B cell (primary cell): ENCODE measurements at regions not wholly inside any gene's neighbourhood (a gene's known extent, or its start where the extent isn't known, plus 50 kb on each side); places are given as distances from the start of the nearest gene placed in this dataset.
A peak's percentile ranks its signal among the peaks of the same experiment; 100 is the strongest.

Experiments
- ATAC-seq: fragments of 200-7000 bp; cut with Tn5 transposase; one replicate; pipeline ENCODE4 v1.10.0; 2021; ENCODE audit warnings: low read depth, mild to moderate bottlenecking, moderate number of reproducible peaks, moderate library complexity
- CTCF ChIA-PET: fragments of 350-600 bp; sonication (Branson Sonifier 250); formaldehyde crosslinking; loops from one replicate; lab custom pipeline; 2021; ENCODE audit warnings: antibody characterized with exemption, inconsistent platforms; lab: Charles Lee
- POLR2A ChIA-PET: fragments of 350-600 bp; sonication (Branson Sonifier 250); formaldehyde crosslinking; loops from one replicate; lab custom pipeline; 2021; ENCODE audit warnings: antibody characterized with exemption; lab: Charles Lee
- DNase-seq: peaks from one replicate; pipeline ENCODE4 v3.0.0; 2013
- H2AFZ ChIP-seq: 2 replicates; pipeline ENCODE4 v1.6.1; 2012; ENCODE audit warnings: mild to moderate bottlenecking, low read depth, low read length; ENCODE audit not compliant: insufficient read depth, poor library complexity, severe bottlenecking
- H3K27ac ChIP-seq, 2 donors: 1 replicate in 1 of 2; 2 replicates in 1 of 2; pipeline ENCODE4 v1.5.1; 2012 to 2013; ENCODE audit warnings: low read length in 2 of 2, mild to moderate bottlenecking in 2 of 2, moderate library complexity in 1 of 2
- H3K27me3 ChIP-seq, 4 experiments: fragments of 200-600 bp in 1 of 4; sonication (generic) in 1 of 4; replicated peaks in 1 of 4; 1 replicate in 2 of 4; 2 replicates in 2 of 4; pipeline versions ENCODE4 v1.6.1 to v1.7.0; 2013 to 2016; ENCODE audit warnings: low read length in 3 of 4, mild to moderate bottlenecking in 2 of 4, mixed read lengths in 1 of 4, moderate library complexity in 1 of 4; ENCODE audit not compliant: insufficient read depth in 4 of 4, control insufficient read depth in 3 of 4; ENCODE audit errors: control extremely low read depth in 1 of 4
- H3K36me3 ChIP-seq, 2 experiments: replicated peaks in 1 of 2; 1 replicate in 1 of 2; 2 replicates in 1 of 2; pipeline versions ENCODE4 v1.6.1 to v1.7.1; 2013; ENCODE audit warnings: low read length in 1 of 2; ENCODE audit not compliant: insufficient read depth in 2 of 2, control insufficient read depth in 1 of 2; ENCODE audit errors: control extremely low read depth in 1 of 2, extremely low read depth in 1 of 2
- H3K4me1 ChIP-seq, 2 donors: fragments of 200-600 bp in 1 of 2; sonication (generic) in 1 of 2; 1 replicate in 1 of 2; 2 replicates in 1 of 2; pipeline versions ENCODE4 v1.5.1 to v1.6.1; 2013 to 2017; ENCODE audit warnings: low read length in 2 of 2; ENCODE audit not compliant: control insufficient read depth in 2 of 2, insufficient read depth in 2 of 2
- H3K4me2 ChIP-seq: replicated peaks from 2 replicates; pipeline ENCODE3; 2012; ENCODE audit warnings: mild to moderate bottlenecking, low read depth, low read length; ENCODE audit not compliant: poor library complexity, severe bottlenecking
- H3K4me3 ChIP-seq, 5 experiments: fragments of 200-600 bp in 1 of 5; sonication (generic) in 1 of 5; 1 replicate in 3 of 5; 2 replicates in 2 of 5; pipeline versions ENCODE4 v1.5.1 to v1.7.0; 2011 to 2016; ENCODE audit warnings: low read length in 4 of 5, mild to moderate bottlenecking in 4 of 5, low read depth in 2 of 5, control low read depth in 1 of 5, moderate library complexity in 1 of 5; ENCODE audit not compliant: insufficient read depth in 1 of 5; ENCODE audit errors: control extremely low read depth in 1 of 5, extremely low read depth in 1 of 5
- H3K79me2 ChIP-seq: fragments of 200-600 bp; sonication (generic); one replicate; pipeline ENCODE4 v1.6.0; 2016; ENCODE audit warnings: low read length; ENCODE audit not compliant: control insufficient read depth, insufficient read depth
- H3K9ac ChIP-seq: fragments of 200-600 bp; sonication (generic); 2 replicates; pipeline ENCODE4 v1.6.1; 2017; ENCODE audit warnings: mild to moderate bottlenecking, low read length, moderate library complexity
- H3K9me3 ChIP-seq, 3 donors: one replicate each; pipeline versions ENCODE4 v1.6.1 to v1.7.1; 2013; ENCODE audit warnings: low read length in 2 of 3; ENCODE audit not compliant: control insufficient read depth in 2 of 3, insufficient read depth in 1 of 3; ENCODE audit errors: control extremely low read depth in 1 of 3
- H4K20me1 ChIP-seq: 2 replicates; pipeline ENCODE4 v1.6.0; 2012; ENCODE audit warnings: mild to moderate bottlenecking, low read length; ENCODE audit not compliant: insufficient read depth, control insufficient read depth, poor library complexity, severe bottlenecking
- H3K27ac Mint-ChIP-seq: one replicate; pipeline ENCODE4 v1.8.0; 2021; ENCODE audit warnings: mixed read lengths
- H3K27me3 Mint-ChIP-seq: one replicate; pipeline ENCODE4 v1.8.0; 2021; ENCODE audit warnings: mixed read lengths
- H3K4me1 Mint-ChIP-seq: one replicate; pipeline ENCODE4 v1.8.0; 2021; ENCODE audit warnings: mixed read lengths
- H3K4me3 Mint-ChIP-seq: one replicate; pipeline ENCODE4 v1.8.0; 2021; ENCODE audit warnings: mixed read lengths
- H3K9me3 Mint-ChIP-seq: one replicate; pipeline ENCODE4 v1.8.0; 2022; ENCODE audit warnings: mixed read lengths; ENCODE audit not compliant: insufficient read depth
- CTCF ChIP-seq: fragments of 200-600 bp; IDR thresholded peaks from one replicate; pipeline ENCODE4 v1.8.0; 2022; ENCODE audit warnings: antibody characterized with exemption, mild to moderate bottlenecking
- EZH2 ChIP-seq: IDR thresholded peaks from 2 replicates; pipeline ENCODE4 v1.6.1; 2012; ENCODE audit warnings: borderline replicate concordance, low read depth, mild to moderate bottlenecking, moderate library complexity, low read length; ENCODE audit not compliant: insufficient read depth, poor library complexity, severe bottlenecking
- WGBS: methylation state at CpG from one replicate; pipeline ENCODE4 v1.1.5; 2013; ENCODE audit warnings: missing lambda C conversion rate; ENCODE audit not compliant: insufficient coverage; 5-methylcytosine and 5-hydroxymethylcytosine counted together
- intact Hi-C: fragments of 100-400 bp; cut with micrococcal nuclease; formaldehyde crosslinking; loops from one replicate; pipeline ENCODE4 v1.10.0; 2022

- ChIA-PET POLR2A (no interaction called here), CTCF (interaction anchor here (0.5 to 2.3 kb wide), 11 partner anchors 9 to 1094 kb away, joined by 3 to 15 read pairs (median 3); no protein-coding TSS in a partner anchor)
- no peak overlapping the region for H2AFZ ChIP-seq
- H3K4me2 ChIP-seq, result no peak overlapping the region
- no peaks in the 10 kb centered on the region for H3K4me1 Mint-ChIP-seq
- no peak overlapping the region for H3K4me3 ChIP-seq
- WGBS, result 0% methylated on average over 1 of the region's 1 CpG
- no peaks in the 10 kb centered on the region for H3K27me3 ChIP-seq
- no peak overlapping the region for H3K4me3 Mint-ChIP-seq
- no peaks in the 10 kb centered on the region for H3K9me3 Mint-ChIP-seq
- H3K9me3 ChIP-seq, result no peaks in the 10 kb centered on the region
- no peak overlapping the region for H3K27ac Mint-ChIP-seq
- no peaks in the 10 kb centered on the region for H4K20me1 ChIP-seq
- H3K36me3 ChIP-seq, result no peaks in the 10 kb centered on the region
- TF ChIP-seq EZH2 (no peak), CTCF (no peak)
- H3K9ac ChIP-seq, result no peak overlapping the region
- no peak overlapping the region for H3K27ac ChIP-seq
- no peaks in the 10 kb centered on the region for H3K79me2 ChIP-seq
- DNase-seq (no peak), ATAC-seq (no peak)
- intact Hi-C loops, result loop anchor here (5.0 kb wide), 1 partner anchor 671 kb away; no protein-coding TSS in a partner anchor
- H3K4me1 ChIP-seq, result no peaks in the 10 kb centered on the region
- no peaks in the 10 kb centered on the region for H3K27me3 Mint-ChIP-seq
Measured at GRCh38 chr4:177047851-177048174, 255.1 kb upstream of the VEGFC start.

GRCh38 chr4:177051473-177052060 lies 258.1 kb upstream of the NEIL3 start:
- Histone ChIP-seq H3K36me3 (no peaks in the 10 kb centered on the region), H3K4me3 (no peak overlapping the region), H3K27me3 (no peaks in the 10 kb centered on the region), H3K9ac (no peak overlapping the region), H3K4me2 (no peak overlapping the region), H3K27ac (no peak overlapping the region), H3K79me2 (no peaks in the 10 kb centered on the region), H3K4me1 (no peaks in the 10 kb centered on the region), H4K20me1 (no peaks in the 10 kb centered on the region), H2AFZ (no peak overlapping the region), H3K9me3 (no peaks in the 10 kb centered on the region)
- H3K4me3 Mint-ChIP-seq, result no peak overlapping the region
- intact Hi-C loops, result no loop called here
- no peaks in the 10 kb centered on the region for H3K4me1 Mint-ChIP-seq
- ChIA-PET POLR2A (no interaction called here), CTCF (no interaction called here)
- TF ChIP-seq EZH2 (no peak), CTCF (peak; percentile 23)
- H3K27me3 Mint-ChIP-seq, result no peaks in the 10 kb centered on the region
- H3K9me3 Mint-ChIP-seq, result no peaks in the 10 kb centered on the region
- ATAC-seq (no peak), DNase-seq (peak; percentile 8)
- no peak overlapping the region for H3K27ac Mint-ChIP-seq
- WGBS, result 74% methylated on average over 6 of the region's 7 CpGs
